ENCODE measurements at regions not wholly inside any gene's neighbourhood (a gene's known extent, or its start where the extent isn't known, plus 50 kb on each side); places are given as distances from the start of the nearest gene placed in this dataset.
A peak's percentile ranks its signal among the peaks of the same experiment; 100 is the strongest.

DNA sequence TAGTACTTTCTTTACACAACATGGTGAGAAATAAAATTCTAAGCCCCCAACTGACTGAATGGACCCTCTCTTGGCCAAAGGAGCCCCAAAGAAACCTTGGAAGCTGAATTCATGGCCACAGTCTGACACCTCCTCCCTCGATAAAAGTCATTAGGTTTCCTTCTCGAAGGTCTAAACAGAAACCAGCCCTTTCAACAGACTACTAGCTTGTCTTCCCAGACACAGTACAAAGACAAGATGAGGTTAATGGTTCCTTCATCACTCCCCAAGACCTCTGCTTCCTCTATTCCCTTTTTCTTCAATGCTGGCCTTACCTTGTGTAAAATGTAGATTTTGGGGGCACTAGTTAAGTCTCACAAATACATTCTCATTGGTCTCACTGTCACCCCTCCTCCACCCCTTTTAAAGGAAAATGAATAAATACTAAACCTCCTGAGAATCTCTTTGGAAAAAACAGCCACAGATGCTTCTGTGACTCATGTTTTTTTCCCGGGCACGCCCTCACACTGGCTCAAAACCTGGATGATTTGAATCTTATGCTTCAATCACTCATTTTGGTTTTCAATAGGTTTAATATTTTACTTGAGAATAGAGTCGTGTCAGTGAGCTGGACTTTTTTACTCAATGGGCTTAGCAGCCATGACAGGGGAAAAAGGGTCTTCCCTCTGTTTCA, 65.8 kb upstream of the MED4 start (continued):
- no peak for TF ChIP-seq JAZF1 (CRISPR knock-in tag; IDR thresholded peaks at IDR 0.05)

DNA sequence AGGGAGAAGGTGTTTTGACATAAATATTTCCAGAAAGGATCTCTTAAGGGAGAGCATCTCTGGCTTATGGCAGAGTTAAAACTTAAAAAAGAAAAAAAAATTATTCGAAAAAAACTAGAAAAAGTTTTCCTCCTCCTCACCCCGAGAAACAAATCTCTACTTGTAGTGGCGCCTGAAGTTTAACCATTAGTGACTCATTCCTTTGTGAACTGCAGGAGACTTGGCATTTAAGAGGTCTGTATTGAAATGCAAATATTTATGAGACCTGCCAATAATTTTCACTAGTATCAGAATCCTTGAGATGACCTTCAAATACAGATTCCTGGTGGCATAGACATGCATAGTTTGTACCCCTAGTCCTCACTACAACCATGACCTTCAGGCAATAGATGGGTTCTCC, 64.9 kb upstream of the MED4 start:
- Mint-ChIP-seq H3K36me3 (no peaks in the 10 kb centered on the region), H3K4me1 (peaks cover 54% of the 10 kb centered on the region), H3K27me3 (ENCODE audit: low read depth) (no peaks in the 10 kb centered on the region; the same call in 1 of the 2 replicates), H3K27ac (peak overlapping the region; percentile 53), H3K4me3 (no peak overlapping the region), H3K9me3 (0 out of 2 replicates have a peak, but pooled peaks cover 2% of the 10 kb centered on the region)
- POLR2A ChIA-PET: no interaction called here
- no peak for TF ChIP-seq PRRX2 (CRISPR knock-in tag; IDR thresholded peaks at IDR 0.05)
- no peak for TF ChIP-seq CBFB (CRISPR knock-in tag; IDR thresholded peaks at IDR 0.05; ENCODE audit: low read depth)
- TF ChIP-seq ZNF232 (CRISPR knock-in tag; IDR thresholded peaks at IDR 0.05): no peak
- TF ChIP-seq, protein P1, sequence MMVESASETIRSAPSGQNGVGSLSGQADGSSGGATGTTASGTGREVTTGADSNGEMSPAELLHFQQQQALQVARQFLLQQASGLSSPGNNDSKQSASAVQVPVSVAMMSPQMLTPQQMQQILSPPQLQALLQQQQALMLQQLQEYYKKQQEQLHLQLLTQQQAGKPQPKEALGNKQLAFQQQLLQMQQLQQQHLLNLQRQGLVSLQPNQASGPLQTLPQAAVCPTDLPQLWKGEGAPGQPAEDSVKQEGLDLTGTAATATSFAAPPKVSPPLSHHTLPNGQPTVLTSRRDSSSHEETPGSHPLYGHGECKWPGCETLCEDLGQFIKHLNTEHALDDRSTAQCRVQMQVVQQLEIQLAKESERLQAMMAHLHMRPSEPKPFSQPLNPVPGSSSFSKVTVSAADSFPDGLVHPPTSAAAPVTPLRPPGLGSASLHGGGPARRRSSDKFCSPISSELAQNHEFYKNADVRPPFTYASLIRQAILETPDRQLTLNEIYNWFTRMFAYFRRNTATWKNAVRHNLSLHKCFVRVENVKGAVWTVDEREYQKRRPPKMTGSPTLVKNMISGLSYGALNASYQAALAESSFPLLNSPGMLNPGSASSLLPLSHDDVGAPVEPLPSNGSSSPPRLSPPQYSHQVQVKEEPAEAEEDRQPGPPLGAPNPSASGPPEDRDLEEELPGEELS (CRISPR knock-in tag; IDR thresholded peaks at IDR 0.05): no peak
- TF ChIP-seq ZNF423 (CRISPR knock-in tag; IDR thresholded peaks at IDR 0.05): no peak
- TF ChIP-seq TCF7 (CRISPR knock-in tag; IDR thresholded peaks at IDR 0.05; ENCODE audit: low read depth): no peak
- TF ChIP-seq, protein P2, sequence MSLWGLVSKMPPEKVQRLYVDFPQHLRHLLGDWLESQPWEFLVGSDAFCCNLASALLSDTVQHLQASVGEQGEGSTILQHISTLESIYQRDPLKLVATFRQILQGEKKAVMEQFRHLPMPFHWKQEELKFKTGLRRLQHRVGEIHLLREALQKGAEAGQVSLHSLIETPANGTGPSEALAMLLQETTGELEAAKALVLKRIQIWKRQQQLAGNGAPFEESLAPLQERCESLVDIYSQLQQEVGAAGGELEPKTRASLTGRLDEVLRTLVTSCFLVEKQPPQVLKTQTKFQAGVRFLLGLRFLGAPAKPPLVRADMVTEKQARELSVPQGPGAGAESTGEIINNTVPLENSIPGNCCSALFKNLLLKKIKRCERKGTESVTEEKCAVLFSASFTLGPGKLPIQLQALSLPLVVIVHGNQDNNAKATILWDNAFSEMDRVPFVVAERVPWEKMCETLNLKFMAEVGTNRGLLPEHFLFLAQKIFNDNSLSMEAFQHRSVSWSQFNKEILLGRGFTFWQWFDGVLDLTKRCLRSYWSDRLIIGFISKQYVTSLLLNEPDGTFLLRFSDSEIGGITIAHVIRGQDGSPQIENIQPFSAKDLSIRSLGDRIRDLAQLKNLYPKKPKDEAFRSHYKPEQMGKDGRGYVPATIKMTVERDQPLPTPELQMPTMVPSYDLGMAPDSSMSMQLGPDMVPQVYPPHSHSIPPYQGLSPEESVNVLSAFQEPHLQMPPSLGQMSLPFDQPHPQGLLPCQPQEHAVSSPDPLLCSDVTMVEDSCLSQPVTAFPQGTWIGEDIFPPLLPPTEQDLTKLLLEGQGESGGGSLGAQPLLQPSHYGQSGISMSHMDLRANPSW (CRISPR knock-in tag; conservative IDR thresholded peaks at IDR 0.05; ENCODE audit: low read depth): no peak
- no peak for TF ChIP-seq IRF2 (CRISPR knock-in tag; IDR thresholded peaks at IDR 0.05; ENCODE audit: borderline replicate concordance, low read depth)
- TF ChIP-seq, protein P3, sequence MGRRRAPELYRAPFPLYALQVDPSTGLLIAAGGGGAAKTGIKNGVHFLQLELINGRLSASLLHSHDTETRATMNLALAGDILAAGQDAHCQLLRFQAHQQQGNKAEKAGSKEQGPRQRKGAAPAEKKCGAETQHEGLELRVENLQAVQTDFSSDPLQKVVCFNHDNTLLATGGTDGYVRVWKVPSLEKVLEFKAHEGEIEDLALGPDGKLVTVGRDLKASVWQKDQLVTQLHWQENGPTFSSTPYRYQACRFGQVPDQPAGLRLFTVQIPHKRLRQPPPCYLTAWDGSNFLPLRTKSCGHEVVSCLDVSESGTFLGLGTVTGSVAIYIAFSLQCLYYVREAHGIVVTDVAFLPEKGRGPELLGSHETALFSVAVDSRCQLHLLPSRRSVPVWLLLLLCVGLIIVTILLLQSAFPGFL (CRISPR knock-in tag; IDR thresholded peaks at IDR 0.05; ENCODE audit: borderline replicate concordance): no peak
- TF ChIP-seq HMGA2 (CRISPR knock-in tag; IDR thresholded peaks at IDR 0.05): no peak
- TF ChIP-seq, protein P4, sequence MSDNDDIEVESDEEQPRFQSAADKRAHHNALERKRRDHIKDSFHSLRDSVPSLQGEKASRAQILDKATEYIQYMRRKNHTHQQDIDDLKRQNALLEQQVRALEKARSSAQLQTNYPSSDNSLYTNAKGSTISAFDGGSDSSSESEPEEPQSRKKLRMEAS (CRISPR knock-in tag; IDR thresholded peaks at IDR 0.05): no peak
- TF ChIP-seq ZNF396 (CRISPR knock-in tag; IDR thresholded peaks at IDR 0.05; ENCODE audit: borderline replicate concordance): no peak
- TF ChIP-seq ATF1 (CRISPR knock-in tag; IDR thresholded peaks at IDR 0.05): no peak
- TF ChIP-seq, protein P5, sequence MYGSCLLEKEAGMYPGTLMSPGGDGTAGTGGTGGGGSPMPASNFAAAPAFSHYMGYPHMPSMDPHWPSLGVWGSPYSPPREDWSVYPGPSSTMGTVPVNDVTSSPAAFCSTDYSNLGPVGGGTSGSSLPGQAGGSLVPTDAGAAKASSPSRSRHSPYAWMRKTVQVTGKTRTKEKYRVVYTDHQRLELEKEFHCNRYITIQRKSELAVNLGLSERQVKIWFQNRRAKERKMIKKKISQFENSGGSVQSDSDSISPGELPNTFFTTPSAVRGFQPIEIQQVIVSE (CRISPR knock-in tag; IDR thresholded peaks at IDR 0.05; ENCODE audit: borderline replicate concordance): no peak
- no peak for TF ChIP-seq NFYB (CRISPR knock-in tag; conservative IDR thresholded peaks at IDR 0.05; ENCODE audit: low read depth)
- TF ChIP-seq, protein P6, sequence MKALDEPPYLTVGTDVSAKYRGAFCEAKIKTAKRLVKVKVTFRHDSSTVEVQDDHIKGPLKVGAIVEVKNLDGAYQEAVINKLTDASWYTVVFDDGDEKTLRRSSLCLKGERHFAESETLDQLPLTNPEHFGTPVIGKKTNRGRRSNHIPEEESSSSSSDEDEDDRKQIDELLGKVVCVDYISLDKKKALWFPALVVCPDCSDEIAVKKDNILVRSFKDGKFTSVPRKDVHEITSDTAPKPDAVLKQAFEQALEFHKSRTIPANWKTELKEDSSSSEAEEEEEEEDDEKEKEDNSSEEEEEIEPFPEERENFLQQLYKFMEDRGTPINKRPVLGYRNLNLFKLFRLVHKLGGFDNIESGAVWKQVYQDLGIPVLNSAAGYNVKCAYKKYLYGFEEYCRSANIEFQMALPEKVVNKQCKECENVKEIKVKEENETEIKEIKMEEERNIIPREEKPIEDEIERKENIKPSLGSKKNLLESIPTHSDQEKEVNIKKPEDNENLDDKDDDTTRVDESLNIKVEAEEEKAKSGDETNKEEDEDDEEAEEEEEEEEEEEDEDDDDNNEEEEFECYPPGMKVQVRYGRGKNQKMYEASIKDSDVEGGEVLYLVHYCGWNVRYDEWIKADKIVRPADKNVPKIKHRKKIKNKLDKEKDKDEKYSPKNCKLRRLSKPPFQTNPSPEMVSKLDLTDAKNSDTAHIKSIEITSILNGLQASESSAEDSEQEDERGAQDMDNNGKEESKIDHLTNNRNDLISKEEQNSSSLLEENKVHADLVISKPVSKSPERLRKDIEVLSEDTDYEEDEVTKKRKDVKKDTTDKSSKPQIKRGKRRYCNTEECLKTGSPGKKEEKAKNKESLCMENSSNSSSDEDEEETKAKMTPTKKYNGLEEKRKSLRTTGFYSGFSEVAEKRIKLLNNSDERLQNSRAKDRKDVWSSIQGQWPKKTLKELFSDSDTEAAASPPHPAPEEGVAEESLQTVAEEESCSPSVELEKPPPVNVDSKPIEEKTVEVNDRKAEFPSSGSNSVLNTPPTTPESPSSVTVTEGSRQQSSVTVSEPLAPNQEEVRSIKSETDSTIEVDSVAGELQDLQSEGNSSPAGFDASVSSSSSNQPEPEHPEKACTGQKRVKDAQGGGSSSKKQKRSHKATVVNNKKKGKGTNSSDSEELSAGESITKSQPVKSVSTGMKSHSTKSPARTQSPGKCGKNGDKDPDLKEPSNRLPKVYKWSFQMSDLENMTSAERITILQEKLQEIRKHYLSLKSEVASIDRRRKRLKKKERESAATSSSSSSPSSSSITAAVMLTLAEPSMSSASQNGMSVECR (CRISPR knock-in tag; IDR thresholded peaks at IDR 0.05; ENCODE audit: borderline replicate concordance): no peak
- TF ChIP-seq, protein P7, sequence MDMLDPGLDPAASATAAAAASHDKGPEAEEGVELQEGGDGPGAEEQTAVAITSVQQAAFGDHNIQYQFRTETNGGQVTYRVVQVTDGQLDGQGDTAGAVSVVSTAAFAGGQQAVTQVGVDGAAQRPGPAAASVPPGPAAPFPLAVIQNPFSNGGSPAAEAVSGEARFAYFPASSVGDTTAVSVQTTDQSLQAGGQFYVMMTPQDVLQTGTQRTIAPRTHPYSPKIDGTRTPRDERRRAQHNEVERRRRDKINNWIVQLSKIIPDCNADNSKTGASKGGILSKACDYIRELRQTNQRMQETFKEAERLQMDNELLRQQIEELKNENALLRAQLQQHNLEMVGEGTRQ (CRISPR knock-in tag; IDR thresholded peaks at IDR 0.05): no peak
- TF ChIP-seq JUN (CRISPR knock-in tag; IDR thresholded peaks at IDR 0.05): no peak
- no peak for TF ChIP-seq GRHL2 (CRISPR knock-in tag; IDR thresholded peaks at IDR 0.05; ENCODE audit: insufficient replicate concordance, severe bottlenecking)
- TF ChIP-seq TP53 (CRISPR knock-in tag; IDR thresholded peaks at IDR 0.05): no peak
- no peak for DNase-seq (ENCODE audit: low spot score)
- 0 out of 2 replicates have a peak, but pooled peaks have one; percentile 14 for ATAC-seq
- CTCF ChIA-PET: no interaction called here
